ENCODE measurements at regions not wholly inside any gene's neighbourhood (a gene's known extent, or its start where the extent isn't known, plus 50 kb on each side); places are given as distances from the start of the nearest gene placed in this dataset.
"Not testable (repeated sequence)": the region's sequence is repeated elsewhere in the genome, so short reads cannot be mapped to it uniquely, and the experiment has no call there.

DNA sequence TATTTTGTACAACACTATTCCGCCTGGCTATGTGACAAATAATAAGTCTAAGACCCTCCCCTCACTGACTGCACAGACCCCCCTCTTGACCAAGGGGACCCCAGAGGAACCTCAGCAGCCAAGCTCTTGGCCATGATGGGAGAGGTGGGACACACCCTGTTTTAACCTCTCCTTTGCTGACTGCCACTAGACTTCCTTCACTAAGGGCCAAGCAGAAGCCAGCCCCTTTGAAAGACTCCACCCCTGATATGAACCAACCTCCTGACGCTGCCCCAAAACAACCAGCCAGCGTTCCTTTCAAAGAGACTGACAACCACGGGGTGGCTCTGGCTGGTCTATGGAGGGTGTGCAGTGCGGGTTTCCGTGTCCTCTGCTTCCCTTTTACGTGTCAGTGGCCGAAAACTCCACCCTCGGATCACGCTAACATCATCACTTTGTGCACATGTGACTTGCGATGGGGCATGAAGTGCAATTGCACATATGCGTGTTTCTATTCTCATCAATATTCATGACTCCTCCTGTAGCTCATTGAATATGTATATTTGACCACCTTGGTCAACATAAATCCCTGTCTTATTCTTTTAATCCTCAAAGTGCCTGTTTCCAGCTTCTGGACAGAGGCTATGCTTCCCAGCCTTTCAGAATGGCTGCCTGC lies 643.9 kb downstream of the TBC1D22A start:
- DNase-seq (ENCODE audit: low read depth) = no peak

DNA sequence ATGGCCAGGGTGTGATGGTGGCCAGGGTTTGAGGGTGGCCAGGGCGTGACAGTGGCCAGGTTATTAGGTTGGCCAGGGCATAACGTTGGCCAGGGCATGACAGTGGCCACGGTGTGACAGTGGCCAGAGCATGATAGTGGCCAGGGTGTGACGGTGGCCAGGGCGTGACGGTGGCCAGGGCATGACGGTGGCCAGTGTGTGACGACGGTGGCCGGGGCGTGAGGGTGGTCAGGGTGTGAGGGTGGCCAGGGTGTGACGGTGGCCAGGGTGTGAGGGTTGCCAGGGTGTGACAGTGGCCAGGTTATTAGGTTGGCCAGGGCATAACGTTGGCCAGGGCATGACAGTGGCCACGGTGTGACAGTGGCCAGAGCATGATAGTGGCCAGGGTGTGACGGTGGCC lies 642.8 kb downstream of the TBC1D22A start:
- DNase-seq (ENCODE audit: low read depth) = not testable (repeated sequence)

DNA sequence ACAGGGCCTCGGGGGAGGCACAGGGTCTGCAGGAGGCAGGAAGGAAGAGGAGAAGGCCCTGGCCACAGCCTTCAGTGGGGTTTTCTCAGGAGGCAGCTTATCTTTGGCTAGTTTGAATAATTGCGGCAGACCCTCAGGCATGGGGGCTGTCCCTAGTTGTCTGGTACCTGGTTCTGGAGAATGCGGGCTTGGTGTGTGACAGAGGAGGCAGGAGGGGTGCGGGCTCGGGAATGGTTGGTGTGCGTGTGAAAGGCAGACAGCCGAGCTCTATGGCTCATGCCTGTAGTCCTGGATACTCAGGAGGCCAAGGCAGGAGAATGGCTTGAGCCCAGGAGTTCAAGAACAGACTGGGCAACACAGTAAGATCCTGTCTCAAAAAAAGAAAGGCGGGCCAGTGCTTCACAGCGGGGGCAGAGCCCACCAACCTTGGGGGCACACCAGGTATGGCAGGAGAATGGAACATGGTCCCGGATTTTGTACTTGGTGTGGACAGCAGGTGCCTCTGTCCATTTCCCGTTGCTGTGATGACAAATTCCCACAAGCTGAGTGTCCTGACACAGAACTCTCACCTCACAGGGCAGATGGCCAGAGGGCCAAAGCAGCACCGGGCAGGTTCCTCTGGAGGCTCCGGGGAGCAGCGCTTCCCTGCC lies 640.6 kb downstream of the TBC1D22A start:
- no peak for DNase-seq (ENCODE audit: low read depth)

DNA sequence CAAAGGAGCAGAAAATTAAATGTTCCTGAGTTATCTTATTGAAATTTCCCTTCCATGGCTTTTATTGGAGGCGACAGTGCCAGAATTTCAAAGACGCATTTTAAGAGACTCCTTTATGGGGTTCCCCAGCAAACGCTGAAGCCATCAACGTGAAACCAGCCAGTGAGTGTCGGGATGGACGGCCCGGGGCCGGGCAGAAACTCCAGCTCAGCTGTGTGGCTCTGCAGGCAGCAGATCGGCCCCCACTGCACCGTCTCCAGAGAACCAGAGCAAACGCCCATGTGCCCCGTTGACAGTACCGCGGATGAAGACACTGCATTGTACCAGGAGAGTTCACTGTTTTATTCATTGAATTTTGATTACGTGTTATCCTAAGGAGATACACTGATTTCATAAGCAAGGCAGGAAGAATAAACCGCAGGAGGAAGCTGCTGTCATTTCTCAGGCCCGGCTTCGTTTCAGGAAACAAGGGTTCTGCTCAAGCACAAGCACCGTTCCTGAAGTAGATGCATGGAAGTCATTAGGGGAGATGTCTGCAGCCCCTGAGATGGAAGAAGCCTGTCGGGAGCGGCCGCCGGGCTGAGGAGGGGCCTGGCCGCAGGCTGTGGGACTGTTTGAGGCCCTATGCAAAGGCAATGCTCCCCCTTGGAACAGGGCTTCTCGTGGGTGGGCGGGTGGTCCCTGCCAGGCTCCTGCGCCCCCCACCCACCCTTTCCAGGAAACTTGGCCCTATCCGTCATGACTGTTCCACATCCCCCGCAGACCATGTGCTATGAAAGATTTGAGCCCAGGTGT lies 639.7 kb downstream of the TBC1D22A start:
- DNase-seq (ENCODE audit: low read depth) = no peak

DNA sequence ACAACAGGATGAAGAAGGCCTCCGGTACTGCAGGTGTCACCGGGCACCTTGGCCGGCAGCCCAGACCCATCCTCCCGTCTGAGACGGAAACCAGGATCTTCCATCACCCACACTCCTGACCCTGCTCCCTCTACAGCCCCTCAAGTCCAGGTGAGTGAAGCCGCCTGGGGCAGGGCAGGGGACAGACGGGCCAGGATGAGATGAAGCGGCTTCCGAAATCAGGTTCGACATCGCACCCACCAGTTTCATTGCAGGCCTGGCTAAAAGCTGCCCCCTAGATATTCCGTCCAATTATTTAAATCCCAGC lies 639.1 kb downstream of the TBC1D22A start:
- no peak for DNase-seq (ENCODE audit: low read depth)

DNA sequence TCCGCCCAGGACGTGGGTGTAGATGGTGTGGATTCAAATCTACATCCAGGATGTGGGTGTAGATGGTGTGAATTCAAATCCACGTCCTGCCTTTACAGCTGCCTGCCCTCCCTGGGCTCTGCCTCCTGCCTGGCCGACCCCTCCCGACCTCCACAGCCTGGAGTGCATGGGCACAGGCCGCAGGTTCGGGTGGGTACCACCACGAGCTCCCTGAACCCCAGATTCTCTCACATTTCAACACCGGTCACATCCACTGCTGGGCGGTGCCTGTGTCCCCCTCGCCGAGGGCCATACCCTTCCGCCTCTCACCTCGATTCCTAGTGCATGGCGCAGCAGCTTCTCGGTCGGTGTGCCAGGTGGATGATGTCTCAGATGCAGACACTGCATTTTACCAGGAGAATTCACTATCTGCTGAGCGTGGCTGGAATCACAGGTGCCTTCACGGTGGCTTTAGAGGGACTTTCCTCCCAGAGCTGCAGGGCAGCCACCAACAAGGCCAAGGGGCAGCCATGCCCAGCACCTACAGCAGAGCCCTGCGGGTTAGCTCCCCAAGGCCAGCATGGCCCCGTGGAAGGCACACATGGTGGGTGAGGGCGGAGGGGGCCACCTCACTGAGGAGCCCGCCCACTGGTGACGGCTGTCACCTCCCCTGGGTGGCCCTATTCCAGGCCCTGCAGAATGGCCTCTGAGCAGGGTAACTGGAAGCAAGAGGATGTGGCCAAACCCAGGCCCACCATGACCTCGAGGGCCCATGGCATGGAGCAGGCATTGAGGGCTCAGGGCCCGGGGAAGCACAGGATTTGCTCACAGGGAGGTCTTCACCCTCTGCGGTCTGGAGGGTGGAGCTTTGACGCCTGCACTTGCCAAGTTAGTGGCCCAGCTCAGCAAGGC lies 638.5 kb downstream of the TBC1D22A start:
- no peak for DNase-seq (ENCODE audit: low read depth)

DNA sequence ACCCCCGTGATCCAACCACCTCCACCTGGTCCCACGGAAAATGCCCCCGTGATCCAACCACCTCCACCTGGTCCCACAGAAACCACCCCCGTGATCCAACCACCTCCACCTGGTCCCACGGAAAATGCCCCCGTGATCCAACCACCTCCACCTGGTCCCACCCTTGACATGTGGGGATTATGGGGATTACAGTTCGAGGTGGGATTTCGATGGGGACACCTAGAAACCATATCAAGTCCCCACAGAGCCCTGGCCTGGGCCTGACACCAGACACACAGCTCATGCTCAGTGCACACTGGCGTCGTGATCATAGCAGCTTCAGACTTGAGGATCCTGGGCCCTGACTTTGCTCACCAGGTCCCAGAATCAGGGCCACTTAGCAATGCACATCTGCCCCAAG lies 637.7 kb downstream of the TBC1D22A start:
- DNase-seq (ENCODE audit: low read depth) = not testable (repeated sequence)

DNA sequence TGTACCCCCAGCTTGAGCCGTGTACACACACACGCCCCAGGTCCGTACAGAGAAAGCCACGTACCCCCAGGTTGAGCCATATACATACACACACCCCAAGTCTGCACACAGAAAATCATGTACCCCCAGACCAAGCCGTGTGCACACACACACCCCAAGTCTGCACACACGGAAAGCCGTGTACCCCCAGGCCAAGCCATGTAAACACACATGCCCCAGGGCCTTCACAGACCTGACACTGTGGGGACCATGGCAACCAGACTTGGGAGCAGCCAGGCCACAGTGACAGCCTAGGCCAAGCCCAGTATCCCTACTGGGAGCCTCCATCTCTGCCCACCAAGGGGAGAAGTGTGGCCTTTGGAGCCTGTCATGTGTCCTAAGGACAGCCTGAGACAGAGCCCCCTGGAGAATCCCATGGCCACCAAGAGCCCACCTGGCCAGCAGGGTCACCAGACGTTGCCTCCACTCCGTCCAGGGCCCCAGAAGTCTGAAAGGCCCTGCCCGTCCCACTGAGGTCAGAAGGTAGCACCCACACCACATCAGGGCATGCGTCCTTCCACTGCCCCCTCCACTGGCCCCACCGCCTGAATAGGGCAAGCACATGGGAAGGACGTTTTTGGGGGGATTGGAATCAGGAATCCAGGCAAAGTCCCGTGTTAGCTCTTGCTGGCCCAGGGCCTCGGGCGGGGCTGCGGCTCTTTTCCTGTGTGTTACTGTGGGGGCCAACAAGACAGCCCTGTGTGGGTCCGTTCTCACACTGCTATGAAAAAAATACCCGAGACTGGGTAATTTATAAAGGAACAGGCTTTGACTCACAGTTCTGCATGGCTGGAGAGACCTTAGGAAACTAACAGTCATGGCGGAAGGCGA lies 636.7 kb downstream of the TBC1D22A start:
- DNase-seq (ENCODE audit: low read depth) = no peak

DNA sequence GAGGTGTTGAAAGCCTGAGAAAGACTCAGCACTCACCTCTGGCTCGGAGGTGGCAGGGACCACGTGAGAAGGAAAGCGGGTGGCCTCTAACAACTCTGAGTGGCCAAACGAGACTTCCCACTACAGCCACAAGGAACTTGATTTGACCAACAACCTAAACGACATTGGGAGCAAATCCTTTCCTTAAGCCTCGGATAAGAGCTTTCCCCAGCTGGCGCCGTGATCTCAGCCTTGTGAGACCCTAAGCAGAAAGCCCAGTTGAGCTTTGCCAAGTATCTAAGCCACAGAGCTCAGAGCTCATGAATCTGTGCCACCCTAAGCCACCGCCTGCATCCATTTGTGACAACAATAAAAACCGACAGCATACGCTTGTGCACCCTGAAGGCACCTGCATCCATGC lies 636.0 kb downstream of the TBC1D22A start:
- no peak for DNase-seq (ENCODE audit: low read depth)

DNA sequence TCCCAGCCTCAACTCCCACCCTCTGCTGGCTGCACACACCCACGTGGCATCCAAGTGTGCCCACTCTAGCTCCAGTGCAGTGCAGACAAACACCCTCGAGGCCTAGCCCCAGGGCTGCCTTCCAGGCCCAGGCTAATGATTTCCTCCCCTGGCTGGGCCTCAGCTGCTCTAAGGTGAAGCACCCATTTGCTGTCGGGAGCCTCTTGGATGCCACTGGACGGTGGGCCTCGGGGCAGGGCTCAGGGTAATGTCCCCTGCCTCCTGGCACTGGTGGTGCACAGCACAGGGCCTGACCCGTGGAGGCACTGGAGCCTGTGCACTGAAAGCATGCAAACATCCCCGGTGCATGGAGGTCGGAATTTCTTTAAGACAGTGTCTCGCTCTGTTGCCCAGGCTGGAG lies 635.2 kb downstream of the TBC1D22A start:
- DNase-seq (ENCODE audit: low read depth) = no peak

DNA sequence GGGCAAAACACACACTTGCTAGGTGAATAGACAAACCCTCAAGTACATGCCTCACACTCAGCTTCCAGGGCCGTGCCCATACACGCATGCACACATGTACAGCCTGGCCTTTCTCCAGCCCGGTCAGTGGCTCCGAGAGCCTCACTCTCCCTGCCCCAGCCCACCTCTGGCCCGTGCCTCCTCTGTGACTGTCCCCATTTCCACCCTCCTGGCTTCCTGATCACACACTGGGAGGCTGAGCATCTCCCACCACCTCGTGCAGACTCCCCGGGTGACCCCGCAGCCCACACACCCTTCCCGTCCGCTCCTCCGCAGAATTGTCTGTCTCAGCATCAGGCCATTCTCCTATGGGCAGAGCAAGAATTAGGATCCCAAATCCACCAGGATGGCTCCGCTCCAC lies 634.1 kb downstream of the TBC1D22A start:
- no peak for DNase-seq (ENCODE audit: low read depth)

DNA sequence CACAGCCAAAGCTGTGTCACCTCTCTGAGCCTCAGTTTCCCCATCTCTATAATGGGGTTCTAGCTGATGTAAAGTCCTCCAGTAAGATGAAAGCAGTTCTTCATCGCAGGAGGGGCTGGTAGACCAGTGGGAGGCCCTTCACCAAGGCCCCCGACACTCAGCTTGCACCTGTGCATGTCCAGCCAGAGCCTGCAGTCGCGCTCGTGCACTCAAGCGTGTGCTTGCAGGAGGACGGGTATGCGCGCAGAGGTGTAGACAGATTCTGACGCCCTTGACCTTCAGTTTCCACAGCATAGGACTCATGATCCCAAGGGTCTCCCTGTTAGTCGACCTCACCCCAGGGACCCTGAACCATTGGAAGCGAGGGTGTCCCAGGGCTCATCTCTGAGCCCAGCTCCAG lies 633.7 kb downstream of the TBC1D22A start:
- no peak for DNase-seq (ENCODE audit: low read depth)

DNA sequence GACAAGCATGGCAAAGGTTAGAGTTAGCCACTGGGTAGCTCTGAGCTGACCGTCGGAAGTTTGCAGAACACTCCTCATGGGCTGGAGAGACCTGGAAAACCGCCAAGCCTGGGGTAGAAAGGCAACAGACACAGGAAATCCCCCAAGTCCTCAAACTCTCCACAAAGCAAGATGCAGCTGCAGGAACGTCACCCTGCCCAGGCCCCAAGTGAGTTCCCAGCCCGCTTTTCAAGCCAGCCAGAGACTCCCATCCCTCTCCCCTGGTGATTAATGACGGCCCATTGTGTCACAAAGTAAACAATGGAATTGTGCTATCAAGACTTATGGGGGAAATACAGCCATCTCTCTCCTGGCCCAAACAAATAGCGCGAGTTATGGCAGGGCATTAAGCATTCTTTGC lies 633.0 kb downstream of the TBC1D22A start:
- DNase-seq (ENCODE audit: low read depth) = no peak

DNA sequence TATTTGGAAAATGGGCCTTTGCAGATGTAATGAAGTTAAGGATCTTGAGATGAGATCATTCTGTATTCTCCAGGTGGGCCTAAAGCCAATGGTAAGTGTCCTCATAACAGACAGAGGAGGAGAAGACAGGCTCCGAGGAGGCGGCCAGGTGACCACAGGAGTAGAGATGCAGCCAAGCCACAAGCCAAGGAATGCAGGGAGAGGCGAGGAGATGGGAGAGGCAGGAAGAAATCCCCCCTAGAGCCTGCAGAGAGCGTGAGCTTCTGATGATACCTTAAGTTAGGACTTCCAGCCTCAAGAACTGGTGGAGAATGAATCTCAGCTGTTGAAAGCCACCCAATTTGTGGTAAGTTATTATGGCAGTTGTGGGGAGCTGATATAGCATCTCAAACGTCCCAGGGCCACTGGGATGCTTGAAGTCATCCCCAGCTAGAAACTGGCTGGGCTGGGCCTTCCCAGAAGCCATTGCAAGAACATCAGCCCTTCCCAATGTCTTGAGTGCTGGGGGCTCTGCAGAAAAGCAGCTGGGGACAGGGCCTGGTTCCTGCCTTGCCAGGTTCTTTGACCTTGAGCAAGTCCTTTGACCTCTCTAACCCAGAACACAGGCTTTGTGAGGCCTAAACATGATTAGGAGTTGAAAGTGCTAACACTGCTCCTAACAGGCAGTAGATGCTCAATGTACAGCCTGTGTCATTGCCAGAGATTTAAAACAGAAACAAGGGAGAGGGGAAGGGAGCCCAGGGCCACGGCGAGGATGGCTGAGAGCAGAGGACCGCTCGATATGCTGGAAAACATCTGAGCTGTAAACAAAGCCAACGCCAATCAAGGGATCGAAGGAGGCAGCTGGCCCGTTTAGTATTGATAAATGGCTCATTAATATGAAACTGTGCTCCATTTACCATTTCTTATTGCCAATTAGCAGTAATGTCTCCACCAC lies 632.3 kb downstream of the TBC1D22A start:
- DNase-seq (ENCODE audit: low read depth) = no peak

DNA sequence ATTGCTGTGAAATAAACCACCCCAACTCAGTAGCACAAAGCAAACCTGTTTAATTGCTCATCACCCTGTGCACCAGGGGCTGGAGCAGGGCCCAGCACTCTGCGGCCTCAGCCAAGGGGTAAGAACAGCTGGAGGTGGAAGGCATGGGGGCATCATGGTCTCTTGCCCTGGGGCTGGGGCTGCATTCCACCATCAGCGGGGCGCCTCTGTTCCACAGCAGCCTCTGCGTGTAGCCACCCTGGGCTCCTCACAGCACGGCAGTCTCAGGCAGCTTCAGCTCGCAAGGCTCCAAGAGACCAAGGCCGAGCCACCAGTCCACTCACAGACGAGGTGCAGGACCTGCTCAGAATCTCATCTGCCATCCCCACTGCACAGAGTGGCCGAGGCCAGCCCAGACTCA lies 630.7 kb downstream of the TBC1D22A start:
- no peak for DNase-seq (ENCODE audit: low read depth)

DNA sequence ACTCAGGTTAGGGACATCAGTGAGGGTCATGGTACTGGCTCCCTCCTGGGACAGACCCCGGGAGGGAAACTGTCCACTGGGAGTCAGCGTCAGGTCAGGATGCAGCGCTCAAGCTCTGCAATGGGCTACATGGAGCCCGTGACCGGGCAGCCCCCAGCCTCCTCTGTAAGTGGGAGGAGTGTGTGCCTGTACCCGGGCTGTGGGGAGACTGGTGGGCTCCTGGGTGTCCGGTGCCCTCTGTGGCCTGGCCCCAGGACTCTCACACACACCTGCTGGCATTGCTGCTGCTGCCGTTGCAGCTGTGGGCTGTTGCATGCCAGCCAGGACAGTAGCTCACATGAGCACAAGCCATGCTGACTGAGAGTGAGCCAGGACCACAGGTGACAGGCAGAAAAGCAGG lies 630.3 kb downstream of the TBC1D22A start:
- DNase-seq (ENCODE audit: low read depth) = no peak

DNA sequence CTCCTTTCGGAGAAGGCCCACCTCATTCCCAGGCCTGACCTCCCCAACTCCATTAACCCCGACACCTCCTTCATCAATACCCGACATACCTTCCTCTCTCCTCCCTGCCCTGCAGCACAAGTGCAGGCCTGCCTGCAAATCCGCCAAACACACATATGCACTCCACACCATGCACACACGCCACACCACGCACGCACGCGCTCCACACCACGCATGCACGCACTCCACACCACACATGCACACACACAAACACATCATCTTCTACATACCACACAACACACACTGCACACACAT lies 629.6 kb downstream of the TBC1D22A start:
- DNase-seq (ENCODE audit: low read depth) = no peak

DNA sequence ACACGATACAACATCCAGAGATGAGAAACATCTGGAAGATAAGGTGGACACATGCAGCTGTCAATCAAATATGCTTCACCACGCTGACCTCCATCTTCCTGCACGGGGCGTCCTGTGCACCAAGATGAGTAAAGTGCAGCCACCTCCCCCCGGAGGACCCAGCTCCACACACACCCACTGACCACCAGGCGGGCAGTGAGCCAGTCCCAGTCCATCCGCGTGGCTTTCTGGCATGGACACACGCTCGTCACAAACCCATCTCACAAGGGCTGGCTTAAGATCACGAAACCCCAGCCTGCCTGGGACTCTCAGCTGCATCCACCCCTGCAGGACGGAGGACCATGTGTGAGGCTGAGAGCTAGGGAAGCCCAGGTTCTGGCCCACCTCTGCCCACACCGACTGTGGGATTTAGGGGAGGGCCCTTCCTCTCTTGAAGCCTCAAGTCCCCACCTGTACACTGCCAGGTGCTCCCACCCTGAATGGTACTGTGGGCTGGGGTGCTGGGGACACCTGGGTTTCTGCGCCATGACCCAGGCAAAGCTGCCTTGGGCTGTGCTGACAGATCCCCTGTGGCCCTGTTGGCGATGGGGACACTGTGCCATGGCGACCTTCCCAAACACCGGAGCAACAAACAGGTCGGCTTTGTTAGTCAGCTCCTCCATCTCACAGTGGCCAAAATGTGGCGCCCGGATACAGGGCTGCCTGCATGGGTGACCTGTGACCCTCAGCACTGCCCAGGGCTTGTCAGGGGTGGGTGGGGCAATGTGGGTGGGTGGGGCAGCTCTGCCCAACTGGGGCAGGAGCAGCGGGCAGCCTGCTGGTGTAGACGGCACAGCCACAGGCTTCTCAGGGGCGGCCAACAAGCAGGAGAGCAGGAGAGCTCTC lies 629.0 kb downstream of the TBC1D22A start:
- DNase-seq (ENCODE audit: low read depth) = no peak

Data from stimulated activated CD8-positive, alpha-beta memory T cell treated with anti-CD3 and anti-CD28 coated beads, Interleukin-12 subunit alpha, Interleukin-12 subunit beta, amount 100 ng/mL, for 4 hours (primary cell).